Neural cell (in vitro differentiated cells): ENCODE measurements at regions not wholly inside any gene's neighbourhood (a gene's known extent, or its start where the extent isn't known, plus 50 kb on each side); places are given as distances from the start of the nearest gene placed in this dataset.

Experiments
- H2AFZ ChIP-seq: fragments of 200-600, 300-800 bp; sonication (generic), shearing (Covaris generic); 2 replicates; pipeline ENCODE4 v1.6.0; 2014; ENCODE audit warnings: low read depth, mild to moderate bottlenecking, antibody characterized with exemption, low read length, moderate library complexity
- H3F3A ChIP-seq: fragments of 200-600 bp; shearing (Covaris generic); 2 replicates; pipeline ENCODE4 v1.6.1; 2016; ENCODE audit warnings: mild to moderate bottlenecking, moderate library complexity, mixed read lengths, antibody characterized with exemption, low read length; ENCODE audit not compliant: insufficient read depth, poor library complexity, severe bottlenecking
- H3K27ac ChIP-seq: fragments of 200-600, 300-800 bp; sonication (generic), shearing (Covaris generic); 2 replicates; pipeline ENCODE4 v1.5.1; 2014; ENCODE audit warnings: mild to moderate bottlenecking, low read length, moderate library complexity
- H3K27me3 ChIP-seq: fragments of 300-800, 200-600 bp; sonication (generic), shearing (Covaris generic); 2 replicates; pipeline ENCODE4 v1.6.0; 2014; ENCODE audit warnings: mild to moderate bottlenecking, low read depth, low read length, moderate library complexity; ENCODE audit not compliant: insufficient read depth
- H3K36me3 ChIP-seq: fragments of 300-800, 200-600 bp; sonication (generic), shearing (Covaris generic); 2 replicates; pipeline ENCODE4 v1.5.1; 2014; ENCODE audit warnings: mild to moderate bottlenecking, antibody characterized with exemption, low read length, moderate library complexity; ENCODE audit not compliant: insufficient read depth
- H3K4me2 ChIP-seq: fragments of 300-800, 200-600 bp; sonication (generic), shearing (Covaris generic); 2 replicates; pipeline ENCODE4 v1.6.0; 2014; ENCODE audit warnings: mild to moderate bottlenecking, low read length
- H3K4me3 ChIP-seq: fragments of 300-800, 200-600 bp; sonication (generic), shearing (Covaris generic); 2 replicates; pipeline ENCODE4 v1.5.1; 2014; ENCODE audit warnings: mild to moderate bottlenecking, low read length, moderate library complexity
- H3K79me2 ChIP-seq: fragments of 200-600 bp; shearing (Covaris generic); replicated peaks from 2 replicates; pipeline ENCODE4 v1.6.0; 2014; ENCODE audit warnings: mild to moderate bottlenecking, low read length, moderate library complexity; ENCODE audit not compliant: insufficient read depth
- H3K9ac ChIP-seq: fragments of 300-800, 200-600 bp; sonication (generic), shearing (Covaris generic); 2 replicates; pipeline ENCODE4 v1.6.1; 2016; ENCODE audit warnings: mild to moderate bottlenecking, low read length, mixed read lengths
- H3K9me2 ChIP-seq: fragments of 200-600 bp; shearing (Covaris generic); 2 replicates; pipeline ENCODE4 v1.6.1; 2016; ENCODE audit warnings: mild to moderate bottlenecking, low read length, mixed read lengths; ENCODE audit not compliant: insufficient read depth
- H3K9me3 ChIP-seq: fragments of 200-600, 300-800 bp; sonication (generic), shearing (Covaris generic); 2 replicates; pipeline ENCODE4 v1.6.1; 2016; ENCODE audit warnings: mild to moderate bottlenecking, mixed run types, low read length, moderate library complexity, mixed read lengths
- H4K20me1 ChIP-seq: fragments of 200-600 bp; shearing (Covaris generic); 2 replicates; pipeline ENCODE4 v1.6.1; 2016; ENCODE audit warnings: mild to moderate bottlenecking, mixed run types; ENCODE audit not compliant: insufficient read depth
- EP300 ChIP-seq: fragments of 450-650 bp; conservative IDR thresholded peaks from 2 replicates; pipeline ENCODE4 v1.6.1; 2014; ENCODE audit warnings: antibody characterized with exemption, mild to moderate bottlenecking, moderate library complexity; ENCODE audit not compliant: poor library complexity, severe bottlenecking
- EZH2 ChIP-seq: fragments of 200-600, 300-800 bp; shearing (Covaris generic), sonication (generic); IDR thresholded peaks from 2 replicates; pipeline ENCODE4 v1.6.1; 2014; ENCODE audit warnings: antibody characterized with exemption, low read length, borderline replicate concordance, mild to moderate bottlenecking; ENCODE audit not compliant: insufficient read depth, poor library complexity, severe bottlenecking
- MXI1 ChIP-seq: fragments of 450-650 bp; conservative IDR thresholded peaks from 2 replicates; pipeline ENCODE4 v1.6.1; 2014; ENCODE audit warnings: antibody characterized with exemption, mild to moderate bottlenecking; ENCODE audit not compliant: poor library complexity, severe bottlenecking
- POLR2AphosphoS5 ChIP-seq: IDR thresholded peaks from 2 replicates; pipeline ENCODE4 v1.6.1; 2012
- RAD21 ChIP-seq: fragments of 450-650 bp; conservative IDR thresholded peaks from 2 replicates; pipeline ENCODE4 v1.6.1; 2014; ENCODE audit warnings: antibody characterized with exemption, mild to moderate bottlenecking, moderate library complexity
- SMC3 ChIP-seq: fragments of 450-650 bp; conservative IDR thresholded peaks from 2 replicates; pipeline ENCODE4 v1.6.1; 2014; ENCODE audit warnings: antibody characterized with exemption, mild to moderate bottlenecking, moderate library complexity; ENCODE audit not compliant: poor library complexity
- TAF1 ChIP-seq: IDR thresholded peaks from 2 replicates; pipeline ENCODE4 v1.6.1; 2012; ENCODE audit warnings: low read depth
- TF ChIP-seq, protein P1 (sequence below): fragments of 450-650 bp; IDR thresholded peaks from 2 replicates; pipeline ENCODE4 v1.5.1; 2014; ENCODE audit warnings: antibody characterized with exemption, mild to moderate bottlenecking, moderate library complexity; ENCODE audit not compliant: poor library complexity, severe bottlenecking
- TF ChIP-seq, protein P2 (sequence below): IDR thresholded peaks from 2 replicates; pipeline ENCODE4 v1.6.1; 2012; ENCODE audit warnings: borderline replicate concordance

DNA sequence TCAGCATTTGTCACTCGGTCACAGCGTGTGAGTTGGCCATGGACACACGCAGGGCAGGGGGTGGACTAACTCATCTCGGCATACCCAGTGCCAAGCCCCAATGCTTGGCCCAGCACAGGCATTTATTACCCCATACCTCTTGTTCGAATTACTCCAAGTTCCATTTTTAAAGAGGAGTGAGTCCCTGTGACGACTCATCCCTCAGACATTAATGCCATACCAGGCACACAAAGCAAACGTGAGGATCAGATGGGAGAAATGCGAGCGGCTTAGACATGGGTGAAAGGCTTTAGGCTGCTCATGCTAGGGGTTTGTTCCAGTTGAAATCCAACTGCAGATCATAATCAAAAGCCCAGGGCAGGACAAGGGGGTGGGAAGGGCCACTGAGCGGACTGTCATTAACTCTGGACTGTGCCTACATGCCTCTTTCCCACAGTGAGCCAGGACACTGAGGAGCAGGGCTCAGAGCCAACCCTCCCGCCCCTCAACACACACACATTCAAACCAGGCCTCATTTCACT, 118.5 kb upstream of the NGF start:
- H3K9ac ChIP-seq = no peak overlapping the region
- no peaks in the 10 kb centered on the region for H3K9me3 ChIP-seq
- H2AFZ ChIP-seq = no peak overlapping the region
- H3K79me2 ChIP-seq = no peaks in the 10 kb centered on the region
- H3K4me3 ChIP-seq = no peak overlapping the region
- H3K9me2 ChIP-seq = no peaks in the 10 kb centered on the region
- no peaks in the 10 kb centered on the region for H3K36me3 ChIP-seq
- H3F3A ChIP-seq = no peaks in the 10 kb centered on the region
- no peaks in the 10 kb centered on the region for H4K20me1 ChIP-seq
- H3K27me3 ChIP-seq = no peaks in the 10 kb centered on the region
- no peak overlapping the region for H3K4me2 ChIP-seq
- TF ChIP-seq, protein P1, sequence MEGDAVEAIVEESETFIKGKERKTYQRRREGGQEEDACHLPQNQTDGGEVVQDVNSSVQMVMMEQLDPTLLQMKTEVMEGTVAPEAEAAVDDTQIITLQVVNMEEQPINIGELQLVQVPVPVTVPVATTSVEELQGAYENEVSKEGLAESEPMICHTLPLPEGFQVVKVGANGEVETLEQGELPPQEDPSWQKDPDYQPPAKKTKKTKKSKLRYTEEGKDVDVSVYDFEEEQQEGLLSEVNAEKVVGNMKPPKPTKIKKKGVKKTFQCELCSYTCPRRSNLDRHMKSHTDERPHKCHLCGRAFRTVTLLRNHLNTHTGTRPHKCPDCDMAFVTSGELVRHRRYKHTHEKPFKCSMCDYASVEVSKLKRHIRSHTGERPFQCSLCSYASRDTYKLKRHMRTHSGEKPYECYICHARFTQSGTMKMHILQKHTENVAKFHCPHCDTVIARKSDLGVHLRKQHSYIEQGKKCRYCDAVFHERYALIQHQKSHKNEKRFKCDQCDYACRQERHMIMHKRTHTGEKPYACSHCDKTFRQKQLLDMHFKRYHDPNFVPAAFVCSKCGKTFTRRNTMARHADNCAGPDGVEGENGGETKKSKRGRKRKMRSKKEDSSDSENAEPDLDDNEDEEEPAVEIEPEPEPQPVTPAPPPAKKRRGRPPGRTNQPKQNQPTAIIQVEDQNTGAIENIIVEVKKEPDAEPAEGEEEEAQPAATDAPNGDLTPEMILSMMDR = no peak
- TF ChIP-seq EP300 (no peak), SMC3 (no peak), MXI1 (no peak), TAF1 (no peak), EZH2 (no peak), POLR2AphosphoS5 (no peak), RAD21 (no peak)
- TF ChIP-seq, protein P2, sequence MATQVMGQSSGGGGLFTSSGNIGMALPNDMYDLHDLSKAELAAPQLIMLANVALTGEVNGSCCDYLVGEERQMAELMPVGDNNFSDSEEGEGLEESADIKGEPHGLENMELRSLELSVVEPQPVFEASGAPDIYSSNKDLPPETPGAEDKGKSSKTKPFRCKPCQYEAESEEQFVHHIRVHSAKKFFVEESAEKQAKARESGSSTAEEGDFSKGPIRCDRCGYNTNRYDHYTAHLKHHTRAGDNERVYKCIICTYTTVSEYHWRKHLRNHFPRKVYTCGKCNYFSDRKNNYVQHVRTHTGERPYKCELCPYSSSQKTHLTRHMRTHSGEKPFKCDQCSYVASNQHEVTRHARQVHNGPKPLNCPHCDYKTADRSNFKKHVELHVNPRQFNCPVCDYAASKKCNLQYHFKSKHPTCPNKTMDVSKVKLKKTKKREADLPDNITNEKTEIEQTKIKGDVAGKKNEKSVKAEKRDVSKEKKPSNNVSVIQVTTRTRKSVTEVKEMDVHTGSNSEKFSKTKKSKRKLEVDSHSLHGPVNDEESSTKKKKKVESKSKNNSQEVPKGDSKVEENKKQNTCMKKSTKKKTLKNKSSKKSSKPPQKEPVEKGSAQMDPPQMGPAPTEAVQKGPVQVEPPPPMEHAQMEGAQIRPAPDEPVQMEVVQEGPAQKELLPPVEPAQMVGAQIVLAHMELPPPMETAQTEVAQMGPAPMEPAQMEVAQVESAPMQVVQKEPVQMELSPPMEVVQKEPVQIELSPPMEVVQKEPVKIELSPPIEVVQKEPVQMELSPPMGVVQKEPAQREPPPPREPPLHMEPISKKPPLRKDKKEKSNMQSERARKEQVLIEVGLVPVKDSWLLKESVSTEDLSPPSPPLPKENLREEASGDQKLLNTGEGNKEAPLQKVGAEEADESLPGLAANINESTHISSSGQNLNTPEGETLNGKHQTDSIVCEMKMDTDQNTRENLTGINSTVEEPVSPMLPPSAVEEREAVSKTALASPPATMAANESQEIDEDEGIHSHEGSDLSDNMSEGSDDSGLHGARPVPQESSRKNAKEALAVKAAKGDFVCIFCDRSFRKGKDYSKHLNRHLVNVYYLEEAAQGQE = no peak
- H3K27ac ChIP-seq = no peak overlapping the region

DNA sequence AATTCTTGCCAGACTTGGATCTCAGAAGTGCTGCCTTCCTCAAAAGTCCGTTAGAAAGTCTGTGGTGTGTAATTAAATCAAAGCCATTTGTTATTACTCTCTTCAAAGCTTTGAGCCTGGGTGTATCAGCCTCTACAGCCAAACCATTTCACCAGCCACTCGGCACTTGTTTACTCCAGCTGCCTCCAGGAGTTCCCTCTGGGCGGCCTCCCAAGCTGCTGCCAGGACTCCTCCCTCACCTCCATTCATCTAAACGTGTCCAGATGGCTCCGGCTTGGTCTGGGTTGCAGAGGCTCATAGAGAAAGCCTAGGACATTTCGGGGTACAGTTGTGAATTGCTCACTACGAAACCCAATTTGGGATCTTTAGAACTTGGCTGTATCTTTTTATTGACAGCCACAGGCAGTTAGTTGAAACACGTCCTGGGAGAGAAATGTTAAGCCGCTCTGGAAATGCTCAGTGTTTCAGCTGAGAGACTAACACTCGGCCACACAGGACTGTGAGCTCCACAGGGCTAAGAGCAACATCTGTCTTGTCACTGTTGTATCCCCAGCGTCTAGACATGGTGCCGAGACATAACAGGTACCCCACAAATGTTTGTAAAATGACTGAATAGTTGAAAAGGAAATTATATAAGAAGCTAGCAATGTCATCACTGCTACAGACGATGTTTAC, 116.9 kb upstream of the NGF start:
- Histone ChIP-seq H2AFZ (no peak overlapping the region), H3K27me3 (no peaks in the 10 kb centered on the region), H3K9me3 (no peaks in the 10 kb centered on the region), H4K20me1 (no peaks in the 10 kb centered on the region), H3K79me2 (no peaks in the 10 kb centered on the region), H3K4me3 (no peak overlapping the region), H3K4me2 (no peak overlapping the region), H3K9me2 (no peaks in the 10 kb centered on the region), H3K9ac (no peak overlapping the region), H3K36me3 (no peaks in the 10 kb centered on the region), H3F3A (no peaks in the 10 kb centered on the region), H3K27ac (no peak overlapping the region)
- no peak for TF ChIP-seq EZH2

DNA sequence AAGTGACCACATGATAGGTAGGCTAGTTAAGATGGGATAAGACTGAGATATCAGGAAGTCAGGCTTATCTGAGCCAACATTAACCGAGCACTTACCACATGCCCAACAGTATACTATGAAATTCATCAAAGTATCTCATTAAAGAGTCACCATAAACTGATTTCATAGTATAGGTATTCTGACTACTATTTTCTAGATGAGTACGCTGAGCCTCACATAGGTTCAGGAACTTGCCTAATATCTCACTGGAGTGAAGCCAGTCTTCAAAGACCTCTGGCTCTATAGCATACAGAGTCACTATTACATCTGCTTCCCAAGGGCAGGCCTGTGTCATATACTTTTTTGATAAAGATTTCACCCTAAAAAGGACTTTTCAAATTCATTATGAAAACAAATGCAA, 115.6 kb upstream of the NGF start:
- no peaks in the 10 kb centered on the region for H3K79me2 ChIP-seq
- no peaks in the 10 kb centered on the region for H3K36me3 ChIP-seq
- H3K9ac ChIP-seq = no peak overlapping the region
- H3F3A ChIP-seq = no peaks in the 10 kb centered on the region
- TF ChIP-seq EP300 = no peak
- TF ChIP-seq POLR2AphosphoS5 = no peak
- TF ChIP-seq EZH2 = no peak
- no peak for TF ChIP-seq SMC3
- TF ChIP-seq RAD21 = no peak
- TF ChIP-seq, protein P1 = no peak
- TF ChIP-seq, protein P2 = no peak
- no peak for TF ChIP-seq TAF1
- TF ChIP-seq MXI1 = no peak
- H2AFZ ChIP-seq = no peak overlapping the region
- no peaks in the 10 kb centered on the region for H3K9me2 ChIP-seq
- no peaks in the 10 kb centered on the region for H3K27me3 ChIP-seq
- H3K27ac ChIP-seq = no peak overlapping the region
- no peak overlapping the region for H3K4me3 ChIP-seq
- no peaks in the 10 kb centered on the region for H4K20me1 ChIP-seq
- H3K9me3 ChIP-seq = no peaks in the 10 kb centered on the region
- no peak overlapping the region for H3K4me2 ChIP-seq
